ENCODE measurements at regions not wholly inside any gene's neighbourhood (a gene's known extent, or its start where the extent isn't known, plus 50 kb on each side); places are given as distances from the start of the nearest gene placed in this dataset.

GRCh38 chr2:160602073-160602472, 108.5 kb upstream of the RBMS1 start:
- Mint-ChIP-seq H3K9me3 (no peaks in the 10 kb centered on the region), H3K36me3 (ENCODE audit: low read depth) (no peaks in the 10 kb centered on the region), H3K27me3 (ENCODE audit: insufficient read depth, low read depth, poor library complexity) (no peaks in the 10 kb centered on the region), H3K4me3 (no peak overlapping the region), H3K27ac (no peak overlapping the region), H3K4me1 (peaks cover 5% of the 10 kb centered on the region; the same call in 1 of the 3 replicates)
- peaks cover 6% of the 10 kb centered on the region; the same call in 1 of the 2 replicates for H3K4me1 ChIP-seq (ENCODE audit: insufficient read depth)
- no peaks in the 10 kb centered on the region for H3K79me2 ChIP-seq (replicated peaks; ENCODE audit: insufficient read depth)
- H4K20me1 ChIP-seq (replicated peaks; ENCODE audit: insufficient read depth), result no peaks in the 10 kb centered on the region
- no peak overlapping the region for H3K27ac ChIP-seq (ENCODE audit: low read depth)
- no peak for ATAC-seq
- no peaks in the 10 kb centered on the region for H3K27me3 ChIP-seq (ENCODE audit: insufficient read depth)
- H3K4me2 ChIP-seq, result no peak overlapping the region
- no peak for DNase-seq (ENCODE audit: low spot score)
- no peak overlapping the region for H3K4me3 ChIP-seq
- no peaks in the 10 kb centered on the region for H3K36me3 ChIP-seq (ENCODE audit: insufficient read depth)
- no peak overlapping the region for H2AFZ ChIP-seq
- TF ChIP-seq CREB1 (CRISPR knock-in tag; IDR thresholded peaks at IDR 0.05; ENCODE audit: low read depth), result no peak
- no peak for TF ChIP-seq NANOG (IDR thresholded peaks at IDR 0.05; ENCODE audit: borderline replicate concordance)
- TF ChIP-seq POLR2AphosphoS5 (IDR thresholded peaks at IDR 0.05; ENCODE audit: low read depth), result no peak
- TF ChIP-seq EZH2 (IDR thresholded peaks at IDR 0.05; ENCODE audit: low read depth, unreplicated experiment), result no peak
- TF ChIP-seq, protein P1, sequence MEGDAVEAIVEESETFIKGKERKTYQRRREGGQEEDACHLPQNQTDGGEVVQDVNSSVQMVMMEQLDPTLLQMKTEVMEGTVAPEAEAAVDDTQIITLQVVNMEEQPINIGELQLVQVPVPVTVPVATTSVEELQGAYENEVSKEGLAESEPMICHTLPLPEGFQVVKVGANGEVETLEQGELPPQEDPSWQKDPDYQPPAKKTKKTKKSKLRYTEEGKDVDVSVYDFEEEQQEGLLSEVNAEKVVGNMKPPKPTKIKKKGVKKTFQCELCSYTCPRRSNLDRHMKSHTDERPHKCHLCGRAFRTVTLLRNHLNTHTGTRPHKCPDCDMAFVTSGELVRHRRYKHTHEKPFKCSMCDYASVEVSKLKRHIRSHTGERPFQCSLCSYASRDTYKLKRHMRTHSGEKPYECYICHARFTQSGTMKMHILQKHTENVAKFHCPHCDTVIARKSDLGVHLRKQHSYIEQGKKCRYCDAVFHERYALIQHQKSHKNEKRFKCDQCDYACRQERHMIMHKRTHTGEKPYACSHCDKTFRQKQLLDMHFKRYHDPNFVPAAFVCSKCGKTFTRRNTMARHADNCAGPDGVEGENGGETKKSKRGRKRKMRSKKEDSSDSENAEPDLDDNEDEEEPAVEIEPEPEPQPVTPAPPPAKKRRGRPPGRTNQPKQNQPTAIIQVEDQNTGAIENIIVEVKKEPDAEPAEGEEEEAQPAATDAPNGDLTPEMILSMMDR (conservative IDR thresholded peaks at IDR 0.05; ENCODE audit: low read depth in 2 of 2), result no peak
- TF ChIP-seq STAT1 (IDR thresholded peaks at IDR 0.05; ENCODE audit: unreplicated experiment), result no peak
- TF ChIP-seq, protein P2, sequence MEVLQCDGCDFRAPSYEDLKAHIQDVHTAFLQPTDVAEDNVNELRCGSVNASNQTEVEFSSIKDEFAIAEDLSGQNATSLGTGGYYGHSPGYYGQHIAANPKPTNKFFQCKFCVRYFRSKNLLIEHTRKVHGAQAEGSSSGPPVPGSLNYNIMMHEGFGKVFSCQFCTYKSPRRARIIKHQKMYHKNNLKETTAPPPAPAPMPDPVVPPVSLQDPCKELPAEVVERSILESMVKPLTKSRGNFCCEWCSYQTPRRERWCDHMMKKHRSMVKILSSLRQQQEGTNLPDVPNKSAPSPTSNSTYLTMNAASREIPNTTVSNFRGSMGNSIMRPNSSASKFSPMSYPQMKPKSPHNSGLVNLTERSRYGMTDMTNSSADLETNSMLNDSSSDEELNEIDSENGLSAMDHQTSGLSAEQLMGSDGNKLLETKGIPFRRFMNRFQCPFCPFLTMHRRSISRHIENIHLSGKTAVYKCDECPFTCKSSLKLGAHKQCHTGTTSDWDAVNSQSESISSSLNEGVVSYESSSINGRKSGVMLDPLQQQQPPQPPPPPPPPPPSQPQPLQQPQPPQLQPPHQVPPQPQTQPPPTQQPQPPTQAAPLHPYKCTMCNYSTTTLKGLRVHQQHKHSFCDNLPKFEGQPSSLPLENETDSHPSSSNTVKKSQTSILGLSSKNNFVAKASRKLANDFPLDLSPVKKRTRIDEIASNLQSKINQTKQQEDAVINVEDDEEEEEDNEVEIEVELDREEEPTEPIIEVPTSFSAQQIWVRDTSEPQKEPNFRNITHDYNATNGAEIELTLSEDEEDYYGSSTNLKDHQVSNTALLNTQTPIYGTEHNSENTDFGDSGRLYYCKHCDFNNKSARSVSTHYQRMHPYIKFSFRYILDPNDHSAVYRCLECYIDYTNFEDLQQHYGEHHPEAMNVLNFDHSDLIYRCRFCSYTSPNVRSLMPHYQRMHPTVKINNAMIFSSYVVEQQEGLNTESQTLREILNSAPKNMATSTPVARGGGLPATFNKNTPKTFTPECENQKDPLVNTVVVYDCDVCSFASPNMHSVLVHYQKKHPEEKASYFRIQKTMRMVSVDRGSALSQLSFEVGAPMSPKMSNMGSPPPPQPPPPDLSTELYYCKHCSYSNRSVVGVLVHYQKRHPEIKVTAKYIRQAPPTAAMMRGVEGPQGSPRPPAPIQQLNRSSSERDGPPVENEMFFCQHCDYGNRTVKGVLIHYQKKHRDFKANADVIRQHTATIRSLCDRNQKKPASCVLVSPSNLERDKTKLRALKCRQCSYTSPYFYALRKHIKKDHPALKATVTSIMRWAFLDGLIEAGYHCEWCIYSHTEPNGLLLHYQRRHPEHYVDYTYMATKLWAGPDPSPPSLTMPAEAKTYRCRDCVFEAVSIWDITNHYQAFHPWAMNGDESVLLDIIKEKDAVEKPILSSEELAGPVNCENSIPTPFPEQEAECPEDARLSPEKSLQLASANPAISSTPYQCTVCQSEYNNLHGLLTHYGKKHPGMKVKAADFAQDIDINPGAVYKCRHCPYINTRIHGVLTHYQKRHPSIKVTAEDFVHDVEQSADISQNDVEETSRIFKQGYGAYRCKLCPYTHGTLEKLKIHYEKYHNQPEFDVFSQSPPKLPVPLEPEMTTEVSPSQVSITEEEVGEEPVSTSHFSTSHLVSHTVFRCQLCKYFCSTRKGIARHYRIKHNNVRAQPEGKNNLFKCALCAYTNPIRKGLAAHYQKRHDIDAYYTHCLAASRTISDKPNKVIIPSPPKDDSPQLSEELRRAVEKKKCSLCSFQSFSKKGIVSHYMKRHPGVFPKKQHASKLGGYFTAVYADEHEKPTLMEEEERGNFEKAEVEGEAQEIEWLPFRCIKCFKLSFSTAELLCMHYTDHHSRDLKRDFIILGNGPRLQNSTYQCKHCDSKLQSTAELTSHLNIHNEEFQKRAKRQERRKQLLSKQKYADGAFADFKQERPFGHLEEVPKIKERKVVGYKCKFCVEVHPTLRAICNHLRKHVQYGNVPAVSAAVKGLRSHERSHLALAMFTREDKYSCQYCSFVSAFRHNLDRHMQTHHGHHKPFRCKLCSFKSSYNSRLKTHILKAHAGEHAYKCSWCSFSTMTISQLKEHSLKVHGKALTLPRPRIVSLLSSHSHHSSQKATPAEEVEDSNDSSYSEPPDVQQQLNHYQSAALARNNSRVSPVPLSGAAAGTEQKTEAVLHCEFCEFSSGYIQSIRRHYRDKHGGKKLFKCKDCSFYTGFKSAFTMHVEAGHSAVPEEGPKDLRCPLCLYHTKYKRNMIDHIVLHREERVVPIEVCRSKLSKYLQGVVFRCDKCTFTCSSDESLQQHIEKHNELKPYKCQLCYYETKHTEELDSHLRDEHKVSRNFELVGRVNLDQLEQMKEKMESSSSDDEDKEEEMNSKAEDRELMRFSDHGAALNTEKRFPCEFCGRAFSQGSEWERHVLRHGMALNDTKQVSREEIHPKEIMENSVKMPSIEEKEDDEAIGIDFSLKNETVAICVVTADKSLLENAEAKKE (CRISPR knock-in tag; IDR thresholded peaks at IDR 0.05), result no peak
- no peak for TF ChIP-seq JUNB (IDR thresholded peaks at IDR 0.05; ENCODE audit: unreplicated experiment)
- TF ChIP-seq, protein P3, sequence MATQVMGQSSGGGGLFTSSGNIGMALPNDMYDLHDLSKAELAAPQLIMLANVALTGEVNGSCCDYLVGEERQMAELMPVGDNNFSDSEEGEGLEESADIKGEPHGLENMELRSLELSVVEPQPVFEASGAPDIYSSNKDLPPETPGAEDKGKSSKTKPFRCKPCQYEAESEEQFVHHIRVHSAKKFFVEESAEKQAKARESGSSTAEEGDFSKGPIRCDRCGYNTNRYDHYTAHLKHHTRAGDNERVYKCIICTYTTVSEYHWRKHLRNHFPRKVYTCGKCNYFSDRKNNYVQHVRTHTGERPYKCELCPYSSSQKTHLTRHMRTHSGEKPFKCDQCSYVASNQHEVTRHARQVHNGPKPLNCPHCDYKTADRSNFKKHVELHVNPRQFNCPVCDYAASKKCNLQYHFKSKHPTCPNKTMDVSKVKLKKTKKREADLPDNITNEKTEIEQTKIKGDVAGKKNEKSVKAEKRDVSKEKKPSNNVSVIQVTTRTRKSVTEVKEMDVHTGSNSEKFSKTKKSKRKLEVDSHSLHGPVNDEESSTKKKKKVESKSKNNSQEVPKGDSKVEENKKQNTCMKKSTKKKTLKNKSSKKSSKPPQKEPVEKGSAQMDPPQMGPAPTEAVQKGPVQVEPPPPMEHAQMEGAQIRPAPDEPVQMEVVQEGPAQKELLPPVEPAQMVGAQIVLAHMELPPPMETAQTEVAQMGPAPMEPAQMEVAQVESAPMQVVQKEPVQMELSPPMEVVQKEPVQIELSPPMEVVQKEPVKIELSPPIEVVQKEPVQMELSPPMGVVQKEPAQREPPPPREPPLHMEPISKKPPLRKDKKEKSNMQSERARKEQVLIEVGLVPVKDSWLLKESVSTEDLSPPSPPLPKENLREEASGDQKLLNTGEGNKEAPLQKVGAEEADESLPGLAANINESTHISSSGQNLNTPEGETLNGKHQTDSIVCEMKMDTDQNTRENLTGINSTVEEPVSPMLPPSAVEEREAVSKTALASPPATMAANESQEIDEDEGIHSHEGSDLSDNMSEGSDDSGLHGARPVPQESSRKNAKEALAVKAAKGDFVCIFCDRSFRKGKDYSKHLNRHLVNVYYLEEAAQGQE (IDR thresholded peaks at IDR 0.05; ENCODE audit: unreplicated experiment), result no peak
- no peak for TF ChIP-seq EZH2phosphoT487 (IDR thresholded peaks at IDR 0.05; ENCODE audit: unreplicated experiment)
- TF ChIP-seq ZNF114 (CRISPR knock-in tag; IDR thresholded peaks at IDR 0.05), result no peak
- TF ChIP-seq, protein P4, sequence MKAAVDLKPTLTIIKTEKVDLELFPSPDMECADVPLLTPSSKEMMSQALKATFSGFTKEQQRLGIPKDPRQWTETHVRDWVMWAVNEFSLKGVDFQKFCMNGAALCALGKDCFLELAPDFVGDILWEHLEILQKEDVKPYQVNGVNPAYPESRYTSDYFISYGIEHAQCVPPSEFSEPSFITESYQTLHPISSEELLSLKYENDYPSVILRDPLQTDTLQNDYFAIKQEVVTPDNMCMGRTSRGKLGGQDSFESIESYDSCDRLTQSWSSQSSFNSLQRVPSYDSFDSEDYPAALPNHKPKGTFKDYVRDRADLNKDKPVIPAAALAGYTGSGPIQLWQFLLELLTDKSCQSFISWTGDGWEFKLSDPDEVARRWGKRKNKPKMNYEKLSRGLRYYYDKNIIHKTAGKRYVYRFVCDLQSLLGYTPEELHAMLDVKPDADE (IDR thresholded peaks at IDR 0.05), result no peak
- no peak for TF ChIP-seq ZNF331 (CRISPR knock-in tag; IDR thresholded peaks at IDR 0.05; ENCODE audit: low read depth)
- 0 out of 2 replicates have a peak, but pooled peaks cover 7% of the 10 kb centered on the region for H3K9me2 ChIP-seq (ENCODE audit: insufficient read depth)
- H3F3A ChIP-seq (replicated peaks; ENCODE audit: low read depth), result no peaks in the 10 kb centered on the region
